ENCODE measurements at regions not wholly inside any gene's neighbourhood (a gene's known extent, or its start where the extent isn't known, plus 50 kb on each side); places are given as distances from the start of the nearest gene placed in this dataset.

DNA sequence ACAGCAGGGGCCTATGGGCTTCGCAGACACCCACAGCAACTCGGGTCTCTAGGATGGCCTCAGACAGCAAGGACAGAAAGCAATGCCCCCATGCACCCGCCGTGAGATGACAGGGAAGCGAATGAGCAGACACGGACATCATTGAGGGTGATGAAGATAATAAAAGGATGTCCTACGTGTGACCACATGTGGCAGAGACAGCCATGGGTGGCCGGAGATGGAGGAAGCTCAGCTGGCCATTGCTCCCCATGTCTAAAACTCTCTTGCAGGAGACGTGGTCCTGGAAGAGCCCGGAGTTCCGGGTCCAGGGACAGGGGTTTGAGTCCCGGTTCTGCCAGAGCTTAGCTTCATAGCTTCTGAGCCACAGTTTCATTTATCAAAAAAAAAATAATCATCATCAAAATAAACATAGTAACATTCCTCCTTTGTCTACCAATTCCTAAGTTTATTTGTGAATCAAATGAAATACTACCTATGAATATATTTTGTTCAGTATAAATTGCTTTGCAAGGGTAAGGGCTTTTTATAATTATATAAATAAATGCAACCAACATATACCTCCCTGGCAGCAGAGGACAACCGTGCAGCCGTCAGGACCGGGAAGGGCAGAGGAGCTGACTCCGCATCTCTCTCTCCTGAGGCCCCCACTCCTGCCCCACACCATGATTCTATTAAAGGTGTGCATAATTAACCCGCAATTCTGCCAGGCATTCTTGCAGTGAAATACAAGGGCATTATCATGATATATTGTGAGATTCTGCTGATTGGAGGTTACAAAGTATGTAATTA is 401.4 kb upstream of the MYT1L start:
- no peak overlapping the region for H3K4me3 ChIP-seq (ENCODE audit: low read length)
- H3K27me3 ChIP-seq (ENCODE audit: control insufficient read depth, insufficient read depth, low read length) = peaks cover 3% of the 10 kb centered on the region
- WGBS (ENCODE audit: insufficient coverage) = 87% methylated on average over 11 of the region's 17 CpGs
- no peaks in the 10 kb centered on the region for H3K4me1 ChIP-seq (ENCODE audit: control insufficient read depth, insufficient read depth, low read length)
- H3K9me3 ChIP-seq (replicated peaks; ENCODE audit: control insufficient read depth, low read depth, low read length) = no peaks in the 10 kb centered on the region
- no peak for DNase-seq
- H3K36me3 ChIP-seq (ENCODE audit: control insufficient read depth, insufficient read depth, low read length) = no peaks in the 10 kb centered on the region
- H3K27ac ChIP-seq (ENCODE audit: low read length) = no peak overlapping the region

DNA sequence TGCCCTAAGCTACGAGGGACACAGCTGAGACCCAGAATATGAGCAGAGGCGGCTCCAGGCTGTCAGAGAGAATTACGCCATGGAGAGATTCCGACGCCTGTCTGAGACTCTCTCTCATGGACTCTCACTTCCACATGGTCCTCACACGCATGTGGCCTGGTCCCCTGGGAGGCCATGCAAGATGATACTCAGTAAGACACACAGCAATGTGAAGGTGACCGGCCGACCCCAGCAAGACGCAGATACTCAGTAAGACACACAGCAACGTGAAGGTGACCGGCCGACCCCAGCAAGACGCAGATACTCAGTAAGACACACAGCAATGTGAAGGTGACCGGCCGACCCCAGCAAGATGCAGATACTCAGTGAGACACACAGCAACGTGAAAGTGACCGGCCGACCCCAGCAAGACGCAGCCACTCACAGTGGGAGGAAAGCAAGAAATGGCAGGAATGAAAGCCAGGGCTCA is 400.8 kb upstream of the MYT1L start:
- peaks cover 3% of the 10 kb centered on the region for H3K27me3 ChIP-seq (ENCODE audit: control insufficient read depth, insufficient read depth, low read length)
- H3K4me3 ChIP-seq (ENCODE audit: low read length) = no peak overlapping the region
- H3K27ac ChIP-seq (ENCODE audit: low read length) = no peak overlapping the region
- H3K4me1 ChIP-seq (ENCODE audit: control insufficient read depth, insufficient read depth, low read length) = no peaks in the 10 kb centered on the region
- DNase-seq = no peak
- H3K36me3 ChIP-seq (ENCODE audit: control insufficient read depth, insufficient read depth, low read length) = no peaks in the 10 kb centered on the region
- H3K9me3 ChIP-seq (replicated peaks; ENCODE audit: control insufficient read depth, low read depth, low read length) = no peaks in the 10 kb centered on the region
- WGBS (ENCODE audit: insufficient coverage) = 76% methylated on average over 9 of the region's 19 CpGs

DNA sequence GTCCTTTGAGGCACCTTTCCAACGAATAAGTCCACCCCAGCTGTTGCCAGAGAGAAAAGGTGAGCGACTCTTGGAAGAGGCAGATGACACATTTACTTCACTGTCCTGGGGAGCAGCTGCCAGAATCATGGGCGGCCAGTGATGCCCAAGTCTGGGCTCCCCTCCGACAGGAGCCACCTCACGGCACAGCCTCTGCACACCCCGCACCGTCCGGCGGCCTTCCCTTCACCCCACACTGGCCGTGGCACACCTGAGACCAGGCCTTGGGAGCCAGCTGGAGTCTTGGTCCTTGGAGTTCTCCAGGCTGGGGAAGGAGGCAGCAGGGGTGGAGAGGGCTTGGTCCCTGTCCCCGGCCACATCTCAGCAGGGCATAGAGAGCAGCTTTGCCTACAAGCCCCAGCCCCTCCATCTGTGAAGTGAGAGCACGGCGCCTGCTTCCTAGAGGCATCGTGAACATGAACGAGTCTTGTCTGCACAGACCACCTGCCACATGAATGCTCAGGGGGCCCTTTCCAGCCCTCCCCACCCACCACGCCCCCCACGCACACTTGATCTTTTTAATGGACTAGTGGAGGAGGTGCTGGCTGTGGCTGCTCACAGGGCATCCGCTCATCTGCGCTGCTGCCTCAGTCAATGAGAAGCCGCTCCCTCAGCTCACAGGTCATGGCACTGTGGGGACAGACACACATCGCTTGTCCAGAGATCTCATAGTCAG is 400.2 kb upstream of the MYT1L start:
- WGBS (ENCODE audit: insufficient coverage) = 77% methylated on average over 10 of the region's 21 CpGs
- no peaks in the 10 kb centered on the region for H3K4me1 ChIP-seq (ENCODE audit: control insufficient read depth, insufficient read depth, low read length)
- no peaks in the 10 kb centered on the region for H3K9me3 ChIP-seq (replicated peaks; ENCODE audit: control insufficient read depth, low read depth, low read length)
- DNase-seq = no peak
- H3K36me3 ChIP-seq (ENCODE audit: control insufficient read depth, insufficient read depth, low read length) = no peaks in the 10 kb centered on the region
- H3K4me3 ChIP-seq (ENCODE audit: low read length) = no peak overlapping the region
- peaks cover 3% of the 10 kb centered on the region for H3K27me3 ChIP-seq (ENCODE audit: control insufficient read depth, insufficient read depth, low read length)
- no peak overlapping the region for H3K27ac ChIP-seq (ENCODE audit: low read length)

DNA sequence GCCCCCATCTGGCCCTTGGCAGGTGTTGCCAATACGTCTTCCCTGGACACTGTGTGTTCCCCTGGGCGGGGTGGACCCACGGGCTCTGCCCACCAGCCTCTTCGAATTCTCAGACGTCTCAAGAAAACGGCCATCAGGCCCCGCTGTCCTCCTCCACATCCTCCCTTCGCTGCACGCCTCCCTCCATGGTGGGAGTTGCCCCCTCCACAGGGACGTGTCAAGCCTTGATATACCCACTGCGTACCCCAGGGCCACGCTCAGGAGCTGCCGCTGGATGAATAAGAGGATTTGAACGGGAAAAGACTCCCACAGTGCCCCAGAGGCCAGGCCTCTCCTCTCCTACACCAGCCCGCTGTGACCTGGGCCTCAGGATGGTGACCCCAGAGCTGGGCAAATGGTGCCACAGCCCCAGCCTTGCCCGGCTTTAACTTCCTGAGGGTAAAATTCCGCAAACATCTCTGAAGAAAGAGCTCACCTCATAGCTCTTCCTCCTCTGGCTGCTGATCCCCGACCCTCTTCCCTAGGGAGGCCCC is 399.3 kb upstream of the MYT1L start:
- Histone ChIP-seq H3K36me3 (ENCODE audit: control insufficient read depth, insufficient read depth, low read length) (no peaks in the 10 kb centered on the region), H3K27ac (ENCODE audit: low read length) (no peak overlapping the region), H3K4me3 (ENCODE audit: low read length) (no peak overlapping the region), H3K4me1 (ENCODE audit: control insufficient read depth, insufficient read depth, low read length) (no peaks in the 10 kb centered on the region), H3K9me3 (replicated peaks; ENCODE audit: control insufficient read depth, low read depth, low read length) (no peaks in the 10 kb centered on the region), H3K27me3 (ENCODE audit: control insufficient read depth, insufficient read depth, low read length) (peaks cover 3% of the 10 kb centered on the region)
- DNase-seq = no peak
- 74% methylated on average over 14 of the region's 18 CpGs for WGBS (ENCODE audit: insufficient coverage)

DNA sequence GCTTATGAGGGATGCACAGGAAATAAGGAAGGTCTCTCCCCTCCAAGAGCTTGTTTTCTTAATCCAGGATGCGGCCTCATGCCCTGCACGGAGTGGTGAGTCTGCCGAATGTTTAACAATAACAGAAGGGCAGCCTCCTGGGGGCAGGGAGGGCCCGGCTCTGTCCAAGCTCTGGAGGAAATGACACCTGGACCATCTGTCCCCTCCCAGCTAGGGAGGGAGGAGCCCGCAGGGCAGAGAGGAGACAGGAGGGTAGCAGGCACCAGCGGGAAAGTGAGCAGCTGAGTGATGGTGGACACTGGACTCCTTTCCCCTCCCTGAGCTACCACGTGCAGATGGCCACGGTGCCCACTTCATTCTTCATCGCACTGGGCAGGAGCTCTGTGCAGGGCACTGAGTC is 398.2 kb upstream of the MYT1L start:
- Histone ChIP-seq H3K4me1 (ENCODE audit: control insufficient read depth, insufficient read depth, low read length) (no peaks in the 10 kb centered on the region), H3K4me3 (ENCODE audit: low read length) (no peak overlapping the region), H3K9me3 (replicated peaks; ENCODE audit: control insufficient read depth, low read depth, low read length) (no peaks in the 10 kb centered on the region), H3K27ac (ENCODE audit: low read length) (no peak overlapping the region), H3K27me3 (ENCODE audit: control insufficient read depth, insufficient read depth, low read length) (peaks cover 3% of the 10 kb centered on the region), H3K36me3 (ENCODE audit: control insufficient read depth, insufficient read depth, low read length) (no peaks in the 10 kb centered on the region)
- WGBS (ENCODE audit: insufficient coverage) = 79% methylated on average over 6 of the region's 9 CpGs
- DNase-seq = no peak

DNA sequence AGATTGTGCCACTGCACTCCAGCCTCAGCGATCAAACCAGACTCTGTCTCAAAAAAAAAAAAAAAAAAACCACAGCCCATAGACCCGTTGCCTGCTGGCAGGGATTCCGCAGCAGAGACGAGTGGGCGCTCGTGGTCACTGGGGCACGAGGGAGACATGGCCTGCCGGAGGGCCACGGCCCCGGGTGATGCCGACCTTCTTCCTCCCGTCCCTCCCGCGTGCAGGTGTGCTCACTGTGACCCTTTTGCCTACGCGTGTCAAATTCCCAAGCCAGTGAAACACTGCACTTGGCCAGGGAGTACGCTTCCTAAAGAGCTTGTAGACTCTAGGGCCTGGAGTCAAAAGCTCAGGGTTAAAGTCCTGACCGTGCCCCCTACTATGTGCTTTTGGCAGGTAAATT is 397.6 kb upstream of the MYT1L start:
- no peak for DNase-seq
- Histone ChIP-seq H3K27ac (ENCODE audit: low read length) (no peak overlapping the region), H3K36me3 (ENCODE audit: control insufficient read depth, insufficient read depth, low read length) (no peaks in the 10 kb centered on the region), H3K4me3 (ENCODE audit: low read length) (no peak overlapping the region), H3K27me3 (ENCODE audit: control insufficient read depth, insufficient read depth, low read length) (no peaks in the 10 kb centered on the region), H3K4me1 (ENCODE audit: control insufficient read depth, insufficient read depth, low read length) (no peaks in the 10 kb centered on the region), H3K9me3 (replicated peaks; ENCODE audit: control insufficient read depth, low read depth, low read length) (no peaks in the 10 kb centered on the region)
- 85% methylated on average over 17 of the region's 18 CpGs for WGBS (ENCODE audit: insufficient coverage)

DNA sequence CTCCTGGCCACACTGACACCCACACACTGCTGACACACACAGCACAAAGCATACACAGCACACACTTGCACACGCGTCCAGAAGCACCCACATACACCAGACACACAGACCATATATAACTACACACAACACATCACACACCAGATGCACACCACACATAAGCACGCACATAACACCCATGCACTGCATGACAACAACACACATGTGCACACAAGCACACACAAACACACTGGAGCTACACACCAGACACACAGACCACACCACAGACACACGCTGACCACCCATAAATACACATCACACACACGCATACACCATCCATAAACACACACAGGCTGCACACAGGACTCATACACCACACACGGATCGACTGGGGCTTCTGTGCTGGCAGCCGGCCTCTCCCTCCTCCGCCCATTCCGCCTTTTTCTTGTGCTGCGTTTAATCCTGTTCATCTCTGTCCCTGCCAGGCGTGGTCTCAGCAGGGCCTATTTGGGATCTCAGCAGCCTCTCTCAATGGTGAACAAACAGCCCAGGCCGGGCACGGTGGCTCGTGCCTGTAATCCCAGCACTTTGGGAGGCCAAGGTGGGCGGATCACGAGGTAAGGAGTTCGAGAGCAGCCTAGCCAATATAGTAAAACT is 396.9 kb upstream of the MYT1L start:
- H3K27ac ChIP-seq (ENCODE audit: low read length) = no peak overlapping the region
- no peak for DNase-seq
- no peak overlapping the region for H3K4me3 ChIP-seq (ENCODE audit: low read length)
- H3K4me1 ChIP-seq (ENCODE audit: control insufficient read depth, insufficient read depth, low read length) = no peaks in the 10 kb centered on the region
- WGBS (ENCODE audit: insufficient coverage) = 82% methylated on average over 14 of the region's 18 CpGs
- H3K27me3 ChIP-seq (ENCODE audit: control insufficient read depth, insufficient read depth, low read length) = no peaks in the 10 kb centered on the region
- H3K36me3 ChIP-seq (ENCODE audit: control insufficient read depth, insufficient read depth, low read length) = no peaks in the 10 kb centered on the region
- H3K9me3 ChIP-seq (replicated peaks; ENCODE audit: control insufficient read depth, low read depth, low read length) = no peaks in the 10 kb centered on the region

DNA sequence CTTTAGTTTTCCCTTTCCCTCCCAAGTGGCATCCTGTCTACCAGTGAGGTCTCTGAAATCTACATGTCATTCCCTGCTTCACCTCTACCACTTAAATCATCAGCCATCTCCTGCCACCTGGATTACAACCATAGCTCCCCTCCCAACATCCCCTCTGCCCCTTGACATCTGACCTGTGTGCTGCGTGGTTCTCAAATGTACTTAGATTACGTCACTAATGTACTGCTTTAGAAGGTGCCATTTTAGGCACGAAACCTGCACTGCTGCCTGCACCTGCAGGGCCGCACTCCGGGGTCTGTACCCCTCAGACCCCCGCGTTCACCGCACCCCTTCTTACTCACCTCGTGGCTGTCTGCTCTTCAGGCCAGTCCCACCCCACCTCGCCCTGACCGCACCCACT is 395.1 kb upstream of the MYT1L start:
- Histone ChIP-seq H3K36me3 (ENCODE audit: control insufficient read depth, insufficient read depth, low read length) (no peaks in the 10 kb centered on the region), H3K27ac (ENCODE audit: low read length) (no peak overlapping the region), H3K27me3 (ENCODE audit: control insufficient read depth, insufficient read depth, low read length) (no peaks in the 10 kb centered on the region), H3K9me3 (replicated peaks; ENCODE audit: control insufficient read depth, low read depth, low read length) (no peaks in the 10 kb centered on the region), H3K4me3 (ENCODE audit: low read length) (no peak overlapping the region), H3K4me1 (ENCODE audit: control insufficient read depth, insufficient read depth, low read length) (no peaks in the 10 kb centered on the region)
- 84% methylated on average over 11 of the region's 11 CpGs for WGBS (ENCODE audit: insufficient coverage)
- no peak for DNase-seq

DNA sequence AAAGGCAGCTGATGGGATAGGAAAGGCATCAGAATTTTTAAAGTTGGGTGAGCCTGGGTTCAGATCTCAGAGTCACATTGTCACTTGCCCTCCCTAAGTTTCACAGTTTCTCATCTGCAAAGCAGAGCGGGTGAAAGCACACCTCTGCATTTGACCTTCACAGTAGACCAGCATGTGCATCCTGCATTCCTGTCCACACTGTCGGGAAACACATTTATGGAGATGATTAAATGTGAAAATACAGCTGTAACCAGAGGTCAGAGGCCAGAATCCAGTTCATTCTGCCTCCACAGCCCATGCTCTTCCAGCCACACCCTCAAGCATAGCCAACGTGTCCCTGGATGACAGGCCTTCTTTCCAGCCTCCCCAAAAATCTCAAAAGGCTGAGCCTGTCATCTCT is 392.0 kb upstream of the MYT1L start:
- 90% methylated on average over 1 of the region's 3 CpGs for WGBS (ENCODE audit: insufficient coverage)

DNA sequence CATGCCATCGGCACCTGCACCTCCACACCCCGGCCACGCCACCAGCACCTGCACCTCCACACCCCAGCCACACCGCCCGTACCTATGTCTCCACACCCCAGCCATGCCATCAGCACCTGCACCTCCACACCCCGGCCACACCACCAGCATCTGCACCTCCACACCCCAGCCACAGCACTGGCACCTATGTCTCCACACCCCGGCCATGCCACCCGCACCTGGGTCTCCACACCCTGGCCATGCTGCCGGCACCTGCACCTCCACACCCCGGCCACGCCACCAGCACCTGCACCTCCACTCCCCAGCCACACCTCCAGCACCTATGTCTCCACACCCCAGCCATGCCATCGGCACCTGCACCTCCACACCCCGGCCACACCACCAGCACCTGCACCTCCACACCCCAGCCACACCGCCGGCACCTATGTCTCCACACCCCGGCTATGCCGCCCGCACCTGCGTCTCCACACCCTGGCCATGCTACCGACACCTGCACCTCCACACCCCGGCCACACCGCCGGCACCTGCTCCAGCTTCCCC is 390.3 kb upstream of the MYT1L start:
- Histone ChIP-seq H3K36me3 (ENCODE audit: control insufficient read depth, insufficient read depth, low read length) (no peaks in the 10 kb centered on the region), H3K27me3 (ENCODE audit: control insufficient read depth, insufficient read depth, low read length) (no peaks in the 10 kb centered on the region), H3K4me3 (ENCODE audit: low read length) (no peak overlapping the region), H3K9me3 (replicated peaks; ENCODE audit: control insufficient read depth, low read depth, low read length) (no peaks in the 10 kb centered on the region), H3K27ac (ENCODE audit: low read length) (no peak overlapping the region), H3K4me1 (ENCODE audit: control insufficient read depth, insufficient read depth, low read length) (no peaks in the 10 kb centered on the region)
- WGBS (ENCODE audit: insufficient coverage) = 80% methylated on average over 8 of the region's 23 CpGs
- DNase-seq = no peak

More for the DNA sequence above, 392.0 kb upstream of the MYT1L start:
- Histone ChIP-seq H3K9me3 (replicated peaks; ENCODE audit: control insufficient read depth, low read depth, low read length) (no peaks in the 10 kb centered on the region), H3K4me1 (ENCODE audit: control insufficient read depth, insufficient read depth, low read length) (no peaks in the 10 kb centered on the region), H3K27ac (ENCODE audit: low read length) (no peak overlapping the region), H3K4me3 (ENCODE audit: low read length) (no peak overlapping the region), H3K27me3 (ENCODE audit: control insufficient read depth, insufficient read depth, low read length) (no peaks in the 10 kb centered on the region), H3K36me3 (ENCODE audit: control insufficient read depth, insufficient read depth, low read length) (no peaks in the 10 kb centered on the region)
- no peak for DNase-seq

Data from muscle of leg (tissue), 3 donors.